ENCODE measurements at regions not wholly inside any gene's neighbourhood (a gene's known extent, or its start where the extent isn't known, plus 50 kb on each side); places are given as distances from the start of the nearest gene placed in this dataset.
A peak's percentile ranks its signal among the peaks of the same experiment; 100 is the strongest.

GRCh38 chr4:157896726-157897125, 276.1 kb downstream of the GASK1B start:
- Histone ChIP-seq H3K36me3 (no peaks in the 10 kb centered on the region), H3K27me3 (no peaks in the 10 kb centered on the region), H3K4me1 (no peaks in the 10 kb centered on the region), H3K4me3 (no peak overlapping the region), H3K27ac (no peak overlapping the region), H3K9me3 (no peaks in the 10 kb centered on the region)
- intact Hi-C loops (cut with DNase I; ENCODE audit: low total_unique reads): no loop called here
- TF ChIP-seq POLR2A (IDR thresholded peaks at IDR 0.05): no peak
- no peak for TF ChIP-seq CTCF (IDR thresholded peaks at IDR 0.05)
- DNase-seq: no peak

- Histone ChIP-seq H3K4me1 (no peaks in the 10 kb centered on the region), H3K27ac (no peak overlapping the region), H3K27me3 (no peaks in the 10 kb centered on the region), H3K36me3 (no peaks in the 10 kb centered on the region), H3K9me3 (no peaks in the 10 kb centered on the region), H3K4me3 (no peak overlapping the region)
- intact Hi-C loops (cut with DNase I; ENCODE audit: low total_unique reads): no loop called here
- no peak for DNase-seq
- no peak for TF ChIP-seq POLR2A (IDR thresholded peaks at IDR 0.05)
- no peak for TF ChIP-seq CTCF (IDR thresholded peaks at IDR 0.05)
Observed at GRCh38 chr4:157895205-157895604, 277.6 kb downstream of the GASK1B start.

- Histone ChIP-seq H3K27ac (no peak overlapping the region), H3K27me3 (no peaks in the 10 kb centered on the region), H3K9me3 (no peaks in the 10 kb centered on the region), H3K4me3 (no peak overlapping the region), H3K4me1 (no peaks in the 10 kb centered on the region), H3K36me3 (no peaks in the 10 kb centered on the region)
- intact Hi-C loops (cut with DNase I; ENCODE audit: low total_unique reads): no loop called here
- TF ChIP-seq POLR2A (IDR thresholded peaks at IDR 0.05) (no peak), CTCF (IDR thresholded peaks at IDR 0.05) (no peak)
- no peak for DNase-seq
Observed at GRCh38 chr4:157889788-157890187, 283.0 kb downstream of the GASK1B start.

- intact Hi-C loops (cut with DNase I; ENCODE audit: low total_unique reads): no loop called here
- no peak for TF ChIP-seq CTCF (IDR thresholded peaks at IDR 0.05)
- TF ChIP-seq POLR2A (IDR thresholded peaks at IDR 0.05): no peak
- H3K27ac ChIP-seq: no peak overlapping the region
- no peak overlapping the region for H3K4me3 ChIP-seq
- H3K9me3 ChIP-seq: no peaks in the 10 kb centered on the region
- H3K27me3 ChIP-seq: no peaks in the 10 kb centered on the region
- H3K36me3 ChIP-seq: no peaks in the 10 kb centered on the region
- DNase-seq: no peak
- H3K4me1 ChIP-seq: no peaks in the 10 kb centered on the region
Observed at GRCh38 chr4:157888281-157888680, 284.5 kb downstream of the GASK1B start.

GRCh38 chr4:157887316-157887715, 285.5 kb downstream of the GASK1B start:
- TF ChIP-seq POLR2A (IDR thresholded peaks at IDR 0.05) (no peak), CTCF (IDR thresholded peaks at IDR 0.05) (no peak)
- no peaks in the 10 kb centered on the region for H3K36me3 ChIP-seq
- H3K9me3 ChIP-seq: no peaks in the 10 kb centered on the region
- no peak overlapping the region for H3K4me3 ChIP-seq
- DNase-seq: no peak
- H3K4me1 ChIP-seq: no peaks in the 10 kb centered on the region
- intact Hi-C loops (cut with DNase I; ENCODE audit: low total_unique reads): no loop called here
- peak overlapping the region in 1 of 2 donors; percentile 32 for H3K27ac ChIP-seq
- H3K27me3 ChIP-seq: no peaks in the 10 kb centered on the region

Data from uterus (tissue), 3 donors.